GM12872 (cell line): ENCODE measurements at regions not wholly inside any gene's neighbourhood (a gene's known extent, or its start where the extent isn't known, plus 50 kb on each side); places are given as distances from the start of the nearest gene placed in this dataset.

Source experiments
- TF ChIP-seq, protein P1 (sequence below): IDR thresholded peaks from 3 replicates; pipeline ENCODE4 v1.5.1; 2011; ENCODE audit warnings: low read depth, mild to moderate bottlenecking, low read length, moderate library complexity; ENCODE audit not compliant: insufficient read depth

GRCh38 chr14:51168215-51168613 lies 71.8 kb upstream of the TMX1 start:
- TF ChIP-seq, protein P1, sequence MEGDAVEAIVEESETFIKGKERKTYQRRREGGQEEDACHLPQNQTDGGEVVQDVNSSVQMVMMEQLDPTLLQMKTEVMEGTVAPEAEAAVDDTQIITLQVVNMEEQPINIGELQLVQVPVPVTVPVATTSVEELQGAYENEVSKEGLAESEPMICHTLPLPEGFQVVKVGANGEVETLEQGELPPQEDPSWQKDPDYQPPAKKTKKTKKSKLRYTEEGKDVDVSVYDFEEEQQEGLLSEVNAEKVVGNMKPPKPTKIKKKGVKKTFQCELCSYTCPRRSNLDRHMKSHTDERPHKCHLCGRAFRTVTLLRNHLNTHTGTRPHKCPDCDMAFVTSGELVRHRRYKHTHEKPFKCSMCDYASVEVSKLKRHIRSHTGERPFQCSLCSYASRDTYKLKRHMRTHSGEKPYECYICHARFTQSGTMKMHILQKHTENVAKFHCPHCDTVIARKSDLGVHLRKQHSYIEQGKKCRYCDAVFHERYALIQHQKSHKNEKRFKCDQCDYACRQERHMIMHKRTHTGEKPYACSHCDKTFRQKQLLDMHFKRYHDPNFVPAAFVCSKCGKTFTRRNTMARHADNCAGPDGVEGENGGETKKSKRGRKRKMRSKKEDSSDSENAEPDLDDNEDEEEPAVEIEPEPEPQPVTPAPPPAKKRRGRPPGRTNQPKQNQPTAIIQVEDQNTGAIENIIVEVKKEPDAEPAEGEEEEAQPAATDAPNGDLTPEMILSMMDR, result no peak

GRCh38 chr14:51173863-51174262 lies 66.2 kb upstream of the TMX1 start:
- TF ChIP-seq, protein P1, result no peak

- TF ChIP-seq, protein P1, result no peak
These were observed 63.2 kb upstream of the TMX1 start for GRCh38 chr14:51176839-51177238.

DNA sequence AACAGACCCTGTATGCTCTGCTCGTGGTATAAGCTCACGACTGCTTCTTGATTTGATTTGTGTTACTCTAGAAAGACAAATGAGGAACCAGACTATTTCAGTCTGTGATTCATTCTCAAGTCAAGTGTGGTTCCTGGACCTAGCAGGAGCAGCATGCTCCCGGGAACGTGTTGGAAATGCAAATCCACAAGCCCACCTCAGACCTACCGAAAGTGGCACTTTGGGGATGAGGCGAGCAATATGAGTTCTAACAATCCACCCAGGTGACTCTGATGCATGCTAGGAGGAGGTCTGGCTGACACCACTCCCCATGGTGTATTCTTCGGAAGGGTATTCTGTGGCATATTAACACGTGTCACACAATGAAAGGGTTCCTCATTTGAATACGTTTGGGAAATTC lies 59.5 kb upstream of the TMX1 start:
- TF ChIP-seq, protein P1, result no peak

DNA sequence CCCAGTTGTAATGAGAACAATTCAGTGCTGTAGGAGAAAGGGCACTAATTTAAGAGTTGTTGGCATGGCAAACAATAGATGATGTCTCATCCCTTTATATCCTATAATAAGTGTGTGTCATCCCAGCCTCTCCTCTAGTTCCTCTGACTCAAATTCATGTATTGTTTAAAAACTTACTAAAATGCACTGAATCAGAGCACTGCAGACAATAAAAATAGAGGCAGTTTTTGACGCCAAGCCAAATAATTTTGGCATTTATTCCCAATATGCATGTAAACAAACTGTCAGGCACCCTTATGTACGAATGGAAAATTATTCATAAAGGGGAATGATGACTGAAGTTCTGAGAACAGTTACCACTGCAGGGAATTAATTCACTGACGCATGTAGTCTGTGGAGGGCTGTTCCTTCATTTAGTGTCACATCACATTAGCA lies 57.9 kb upstream of the TMX1 start:
- TF ChIP-seq, protein P1, result no peak

DNA sequence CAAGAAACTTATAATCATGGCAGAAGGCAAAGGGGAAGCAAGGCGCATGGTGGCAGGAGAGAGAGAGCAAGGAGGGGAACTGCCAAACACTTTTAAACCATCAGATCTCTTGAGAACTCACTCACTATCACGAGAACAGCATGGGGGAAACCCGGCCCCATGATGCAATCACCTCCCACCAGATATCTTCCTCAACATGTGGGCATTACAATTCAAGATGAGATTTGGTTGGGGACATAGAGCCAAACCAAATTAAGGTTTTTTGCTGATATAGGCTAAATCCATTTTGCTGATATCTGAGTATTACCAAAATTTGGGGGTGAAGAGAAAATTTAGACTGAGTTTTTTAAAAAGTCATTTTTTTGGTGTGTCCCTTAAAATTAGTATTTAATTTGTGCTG lies 54.9 kb upstream of the TMX1 start:
- TF ChIP-seq, protein P1, result no peak

DNA sequence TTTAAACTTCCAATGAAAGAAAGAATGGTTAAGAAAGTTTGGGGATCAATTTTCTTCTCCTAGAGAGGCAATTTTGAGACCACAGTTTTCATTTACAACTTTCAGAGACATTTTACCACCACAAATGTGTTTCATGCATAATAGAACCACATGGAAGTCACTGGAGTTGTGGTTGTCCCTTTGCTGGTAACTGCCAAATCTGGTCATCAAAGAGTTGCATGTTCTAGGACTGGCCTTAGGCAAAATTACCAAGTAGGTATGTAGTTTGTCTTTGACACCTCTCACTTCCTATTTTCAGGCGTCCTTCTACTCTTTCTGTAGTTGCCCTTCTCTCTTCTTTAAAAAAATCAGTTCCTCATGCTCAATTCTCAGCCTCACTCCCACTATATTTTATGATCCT lies 54.3 kb upstream of the TMX1 start:
- TF ChIP-seq, protein P1, result no peak
